ENCODE measurements at regions not wholly inside any gene's neighbourhood (a gene's known extent, or its start where the extent isn't known, plus 50 kb on each side); places are given as distances from the start of the nearest gene placed in this dataset.

- H3K9me3 Mint-ChIP-seq: no peaks in the 10 kb centered on the region
- DNase-seq: no peak
- no peaks in the 10 kb centered on the region for H3K27me3 Mint-ChIP-seq (ENCODE audit: low read depth)
- H3K27ac Mint-ChIP-seq: no peak overlapping the region
- H3K4me1 Mint-ChIP-seq (ENCODE audit: low read depth): no peaks in the 10 kb centered on the region
- intact Hi-C loops (cut with micrococcal nuclease): no loop called here
- H3K4me3 Mint-ChIP-seq: no peak overlapping the region
- H3K36me3 Mint-ChIP-seq (ENCODE audit: low read depth): no peaks in the 10 kb centered on the region
- CTCF ChIA-PET: no interaction called here
These were observed 258.4 kb upstream of the SP8 start for GRCh38 chr7:21044913-21045568.

DNA sequence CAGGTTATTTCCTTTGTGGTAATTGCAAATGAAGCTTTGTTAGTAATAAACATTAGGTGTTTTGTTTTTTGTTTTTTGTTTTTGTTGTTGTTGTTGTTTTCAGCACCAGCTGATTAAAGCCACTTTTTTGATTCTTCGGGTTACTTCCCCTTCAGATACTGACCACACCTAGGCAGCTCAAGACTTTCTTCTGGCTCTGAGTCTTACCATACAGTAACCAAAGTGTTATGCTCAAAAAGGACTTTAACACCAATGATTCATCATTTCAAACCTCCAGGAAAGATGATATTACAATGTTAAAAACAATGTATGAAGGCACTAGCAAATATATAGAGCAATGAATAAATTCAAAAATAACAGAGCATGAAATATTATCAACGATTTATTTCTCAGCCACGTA lies 265.2 kb upstream of the SP8 start:
- intact Hi-C loops (cut with micrococcal nuclease): no loop called here
- H3K36me3 Mint-ChIP-seq (ENCODE audit: low read depth): no peaks in the 10 kb centered on the region
- CTCF ChIA-PET: no interaction called here
- H3K27me3 Mint-ChIP-seq (ENCODE audit: low read depth): peaks cover 2% of the 10 kb centered on the region
- H3K9me3 Mint-ChIP-seq: no peaks in the 10 kb centered on the region
- no peak for DNase-seq
- H3K4me3 Mint-ChIP-seq: no peak overlapping the region
- H3K27ac Mint-ChIP-seq: no peak overlapping the region
- no peaks in the 10 kb centered on the region for H3K4me1 Mint-ChIP-seq (ENCODE audit: low read depth)

GRCh38 chr7:21054427-21055112 lies 267.9 kb upstream of the SP8 start:
- Mint-ChIP-seq H3K9me3 (no peaks in the 10 kb centered on the region), H3K36me3 (ENCODE audit: low read depth) (no peaks in the 10 kb centered on the region), H3K4me3 (no peak overlapping the region), H3K4me1 (ENCODE audit: low read depth) (no peaks in the 10 kb centered on the region), H3K27me3 (ENCODE audit: low read depth) (peaks cover 2% of the 10 kb centered on the region), H3K27ac (no peak overlapping the region)
- intact Hi-C loops (cut with micrococcal nuclease): no loop called here
- CTCF ChIA-PET: no interaction called here
- DNase-seq: no peak

DNA sequence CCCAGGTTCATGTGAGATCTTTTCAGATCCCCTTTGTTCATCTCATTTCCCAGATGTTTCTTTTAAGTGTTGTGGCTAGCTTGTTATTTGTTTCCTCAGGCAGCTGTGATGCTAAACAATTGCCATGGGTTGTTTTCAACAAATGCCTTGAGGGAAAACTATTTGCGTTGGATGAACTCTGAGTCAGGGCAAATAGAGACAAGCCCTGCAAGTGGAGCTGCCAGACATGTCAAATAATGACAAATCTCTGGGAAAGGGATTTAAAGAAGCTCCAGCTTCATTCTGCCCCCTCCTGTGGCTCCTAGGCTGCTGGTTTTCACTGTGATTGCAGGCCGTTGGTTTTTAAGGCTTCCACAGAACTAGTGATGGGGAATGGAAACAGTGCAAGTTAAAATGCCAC lies 272.4 kb upstream of the SP8 start:
- no peak for DNase-seq
- peaks cover 5% of the 10 kb centered on the region for H3K27me3 Mint-ChIP-seq (ENCODE audit: low read depth)
- H3K9me3 Mint-ChIP-seq: peaks cover 2% of the 10 kb centered on the region
- H3K36me3 Mint-ChIP-seq (ENCODE audit: low read depth): no peaks in the 10 kb centered on the region
- intact Hi-C loops (cut with micrococcal nuclease): no loop called here
- no peak overlapping the region for H3K4me3 Mint-ChIP-seq
- H3K27ac Mint-ChIP-seq: no peak overlapping the region
- H3K4me1 Mint-ChIP-seq (ENCODE audit: low read depth): no peaks in the 10 kb centered on the region
- CTCF ChIA-PET: interaction anchor here (0.6 kb wide), 1 partner anchor 177 kb away, joined by 3 read pairs; no protein-coding TSS in a partner anchor

- peaks cover 2% of the 10 kb centered on the region for H3K9me3 Mint-ChIP-seq
- no peak for DNase-seq
- H3K36me3 Mint-ChIP-seq (ENCODE audit: low read depth): no peaks in the 10 kb centered on the region
These were observed 276.4 kb upstream of the SP8 start for GRCh38 chr7:21063106-21063505.

GRCh38 chr7:21064698-21065648 lies 278.3 kb upstream of the SP8 start:
- Mint-ChIP-seq H3K9me3 (peaks cover 2% of the 10 kb centered on the region), H3K4me1 (ENCODE audit: low read depth) (no peaks in the 10 kb centered on the region), H3K36me3 (ENCODE audit: low read depth) (no peaks in the 10 kb centered on the region)

More at GRCh38 chr7:21063106-21063505, 276.4 kb upstream of the SP8 start:
- Mint-ChIP-seq H3K27ac (no peak overlapping the region), H3K4me1 (ENCODE audit: low read depth) (no peaks in the 10 kb centered on the region), H3K27me3 (ENCODE audit: low read depth) (peaks cover 5% of the 10 kb centered on the region), H3K4me3 (no peak overlapping the region)
- CTCF ChIA-PET: interaction anchor here (0.7 kb wide), 1 partner anchor 718 kb away, joined by 3 read pairs; no protein-coding TSS in a partner anchor
- intact Hi-C loops (cut with micrococcal nuclease): no loop called here

DNA sequence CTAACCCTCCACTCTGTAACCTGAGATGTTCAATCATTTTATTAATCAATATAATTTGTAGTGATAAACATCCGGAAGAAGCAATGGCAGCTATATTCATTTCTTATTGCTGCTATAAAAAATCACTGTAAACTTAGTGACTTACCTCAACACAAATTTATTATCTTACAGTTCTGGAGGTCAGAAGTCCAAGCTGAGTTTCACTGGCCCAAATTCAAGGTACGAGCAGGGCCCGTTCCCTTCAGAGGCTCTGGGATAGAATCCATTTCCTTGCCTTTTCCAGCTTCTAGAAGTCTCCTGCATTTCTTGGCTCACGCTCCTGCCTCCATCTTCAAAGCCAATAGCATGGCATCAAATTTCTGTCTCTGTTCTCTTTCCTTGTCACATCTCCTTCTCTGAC lies 279.5 kb upstream of the SP8 start:
- CTCF ChIA-PET: no interaction called here
- no peak overlapping the region for H3K27ac Mint-ChIP-seq
- H3K4me3 Mint-ChIP-seq: no peak overlapping the region

More at GRCh38 chr7:21064698-21065648, 278.3 kb upstream of the SP8 start:
- Mint-ChIP-seq H3K4me3 (no peak overlapping the region), H3K27ac (no peak overlapping the region), H3K27me3 (ENCODE audit: low read depth) (peaks cover 1% of the 10 kb centered on the region)
- DNase-seq: no peak
- CTCF ChIA-PET: no interaction called here
- intact Hi-C loops (cut with micrococcal nuclease): no loop called here

GRCh38 chr7:21067216-21067615 lies 280.5 kb upstream of the SP8 start:
- Mint-ChIP-seq H3K27me3 (ENCODE audit: low read depth) (peaks cover 1% of the 10 kb centered on the region), H3K4me1 (ENCODE audit: low read depth) (no peaks in the 10 kb centered on the region), H3K36me3 (ENCODE audit: low read depth) (no peaks in the 10 kb centered on the region), H3K27ac (no peak overlapping the region), H3K4me3 (no peak overlapping the region), H3K9me3 (peaks cover 2% of the 10 kb centered on the region)
- intact Hi-C loops (cut with micrococcal nuclease): no loop called here
- CTCF ChIA-PET: no interaction called here
- DNase-seq: no peak

More for the DNA sequence above, 279.5 kb upstream of the SP8 start:
- Mint-ChIP-seq H3K4me1 (ENCODE audit: low read depth) (no peaks in the 10 kb centered on the region), H3K27me3 (ENCODE audit: low read depth) (peaks cover 1% of the 10 kb centered on the region), H3K9me3 (peaks cover 2% of the 10 kb centered on the region), H3K36me3 (ENCODE audit: low read depth) (no peaks in the 10 kb centered on the region)
- no peak for DNase-seq
- intact Hi-C loops (cut with micrococcal nuclease): no loop called here

DNA sequence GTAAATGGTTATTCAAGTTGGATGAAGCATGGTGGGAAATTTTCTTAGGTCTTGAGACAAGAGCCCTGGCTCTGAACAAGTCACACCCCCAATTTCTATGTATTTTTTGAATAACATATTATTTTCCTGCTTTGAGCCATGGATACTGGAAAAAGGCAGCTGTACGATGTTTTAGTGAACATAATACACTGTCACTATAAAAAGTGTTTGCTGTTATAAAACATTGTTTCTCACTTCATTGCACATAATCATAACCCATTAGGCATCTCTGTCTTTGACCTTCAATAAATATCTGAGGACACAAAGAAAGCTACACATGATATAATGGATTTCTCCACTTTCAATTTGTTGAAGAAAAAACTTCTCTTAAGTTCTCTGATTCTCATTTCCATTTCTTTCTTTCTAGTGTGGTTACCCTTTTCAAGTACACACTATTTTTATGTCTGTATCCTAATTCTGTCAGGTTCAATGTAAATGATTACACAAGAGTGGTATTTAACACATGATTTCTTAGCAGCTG lies 283.9 kb upstream of the SP8 start:
- no peaks in the 10 kb centered on the region for H3K9me3 Mint-ChIP-seq
- DNase-seq: no peak
- no peak overlapping the region for H3K4me3 Mint-ChIP-seq
- no peaks in the 10 kb centered on the region for H3K4me1 Mint-ChIP-seq (ENCODE audit: low read depth)
- CTCF ChIA-PET: no interaction called here
- H3K36me3 Mint-ChIP-seq (ENCODE audit: low read depth): no peaks in the 10 kb centered on the region
- peaks cover 4% of the 10 kb centered on the region for H3K27me3 Mint-ChIP-seq (ENCODE audit: low read depth)
- no peak overlapping the region for H3K27ac Mint-ChIP-seq
- intact Hi-C loops (cut with micrococcal nuclease): no loop called here

DNA sequence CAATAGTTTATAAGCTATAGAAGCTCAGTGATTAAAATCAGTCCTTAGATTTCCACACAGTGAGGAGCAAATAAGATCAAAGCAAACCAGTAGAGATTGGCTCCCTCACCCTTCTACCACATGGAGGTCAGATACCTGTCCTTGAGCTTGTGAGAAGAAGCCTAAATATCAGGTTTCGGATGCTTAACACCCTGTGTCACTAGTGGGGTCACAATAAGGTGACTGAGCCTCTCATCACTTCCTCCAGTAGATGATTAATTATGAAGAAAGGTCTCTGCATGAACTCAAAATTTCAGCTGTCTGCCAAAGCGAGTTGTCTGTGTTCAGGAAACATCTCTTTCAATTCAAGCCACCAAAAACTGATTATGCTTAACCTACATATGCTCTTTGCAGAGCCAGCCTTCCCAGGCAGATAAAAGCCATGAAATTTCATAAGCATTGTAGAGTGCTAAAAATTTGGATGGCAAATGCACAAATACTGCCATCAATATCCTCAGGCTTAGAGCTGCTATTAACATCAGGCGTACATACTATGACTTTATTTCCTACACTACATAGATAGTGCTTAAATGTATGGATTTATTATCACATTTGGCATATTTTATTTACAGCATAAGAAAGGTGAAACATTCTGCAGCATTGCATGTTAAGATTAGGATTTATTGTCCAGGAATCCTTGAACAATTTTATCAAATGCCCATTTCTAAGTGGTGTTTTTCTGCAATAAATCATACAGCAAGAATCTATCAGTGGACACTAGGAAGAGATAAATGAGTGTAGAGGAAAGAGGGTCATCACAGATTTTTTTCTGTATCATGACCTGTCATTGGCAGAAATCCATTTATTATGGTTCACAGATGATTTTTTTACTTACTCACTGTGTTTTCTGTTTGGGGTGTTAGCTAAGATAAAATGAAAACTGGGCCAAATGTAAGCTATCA lies 285.1 kb upstream of the SP8 start:
- no peak overlapping the region for H3K27ac Mint-ChIP-seq
- peaks cover 4% of the 10 kb centered on the region for H3K27me3 Mint-ChIP-seq (ENCODE audit: low read depth)
- no peaks in the 10 kb centered on the region for H3K9me3 Mint-ChIP-seq
- no peak for DNase-seq
- intact Hi-C loops (cut with micrococcal nuclease): no loop called here
- H3K4me3 Mint-ChIP-seq: no peak overlapping the region
- H3K36me3 Mint-ChIP-seq (ENCODE audit: low read depth): no peaks in the 10 kb centered on the region
- H3K4me1 Mint-ChIP-seq (ENCODE audit: low read depth): no peaks in the 10 kb centered on the region
- CTCF ChIA-PET: no interaction called here

DNA sequence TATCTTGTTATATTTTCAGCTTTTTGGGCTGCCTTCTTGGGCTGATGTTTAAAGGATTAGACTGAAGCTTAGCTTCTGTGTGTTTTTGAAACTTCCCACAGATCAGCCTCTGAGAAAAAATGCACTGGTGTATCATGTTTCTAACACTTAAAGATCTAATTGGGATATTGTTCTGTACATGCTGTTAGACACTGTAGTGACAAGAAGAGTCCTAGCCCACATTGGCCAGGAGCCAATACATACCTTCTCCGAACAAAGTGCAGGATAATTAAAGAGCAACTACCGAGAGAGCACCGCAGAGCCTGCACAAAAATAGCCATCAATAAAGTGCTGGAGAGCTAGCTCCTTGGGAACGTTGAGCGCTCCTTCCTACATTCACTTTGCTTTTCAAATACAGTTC lies 289.4 kb upstream of the SP8 start:
- Mint-ChIP-seq H3K27ac (no peak overlapping the region), H3K27me3 (ENCODE audit: low read depth) (peaks cover 6% of the 10 kb centered on the region), H3K36me3 (ENCODE audit: low read depth) (no peaks in the 10 kb centered on the region), H3K9me3 (peaks cover 1% of the 10 kb centered on the region), H3K4me3 (no peak overlapping the region), H3K4me1 (ENCODE audit: low read depth) (no peaks in the 10 kb centered on the region)
- CTCF ChIA-PET: no interaction called here
- no peak for DNase-seq
- intact Hi-C loops (cut with micrococcal nuclease): no loop called here

All from activated naive CD4-positive, alpha-beta T cell treated with anti-CD3 and anti-CD28 coated beads for 36 hours (primary cell).